H1 (cell line): ENCODE measurements at regions not wholly inside any gene's neighbourhood (a gene's known extent, or its start where the extent isn't known, plus 50 kb on each side); places are given as distances from the start of the nearest gene placed in this dataset.

Experiments
- CTCF ChIA-PET: fragments of 300-600 bp; sonication (Branson Sonifier 250); formaldehyde crosslinking; loops from one replicate; lab custom pipeline; 2021; ENCODE audit not compliant: partially characterized antibody; lab: Charles Lee
- POLR2A ChIA-PET: fragments of 300-600 bp; sonication (Branson Sonifier 250); formaldehyde crosslinking; loops from one replicate; lab custom pipeline; 2021; ENCODE audit warnings: inconsistent platforms; ENCODE audit not compliant: partially characterized antibody; lab: Charles Lee
- DNase-seq, 2 experiments: peaks; one replicate each; pipeline versions ENCODE4 v3.0.0 to v3.0.0-alpha.2; 2010 to 2022; ENCODE audit warnings: low spot score in 2 of 2, low read depth in 1 of 2, mixed read lengths in 1 of 2
- FAIRE-seq: peaks from 2 replicates; lab custom pipeline; 2011; peaks lifted over from hg19 to GRCh38; lab: Jason Lieb, UNC
- H2AFZ ChIP-seq: 2 replicates; pipeline ENCODE4 v1.8.1; 2012; ENCODE audit warnings: low read length, inconsistent platforms
- H2AK5ac ChIP-seq: 2 replicates; pipeline ENCODE4 v1.6.1; 2013; ENCODE audit warnings: low read depth, low read length
- H2BK120ac ChIP-seq: replicated peaks from 2 replicates; pipeline ENCODE3; 2013; ENCODE audit warnings: low read depth, low read length, inconsistent platforms
- H2BK12ac ChIP-seq: 2 replicates; pipeline ENCODE4 v1.6.1; 2013; ENCODE audit warnings: low read depth, low read length
- H2BK15ac ChIP-seq: 2 replicates; pipeline ENCODE4 v1.6.1; 2013; ENCODE audit warnings: low read length
- H2BK20ac ChIP-seq: 2 replicates; pipeline ENCODE4 v1.6.1; 2013; ENCODE audit warnings: low read length
- H2BK5ac ChIP-seq: 2 replicates; pipeline ENCODE4 v1.6.1; 2013; ENCODE audit warnings: low read depth, low read length
- H3K14ac ChIP-seq: 2 replicates; pipeline ENCODE4 v1.6.1; 2013; ENCODE audit warnings: inconsistent platforms; ENCODE audit not compliant: insufficient read length
- H3K18ac ChIP-seq: 2 replicates; pipeline ENCODE4 v1.6.1; 2013; ENCODE audit warnings: low read length; ENCODE audit errors: extremely low read depth
- H3K23ac ChIP-seq: 2 replicates; pipeline ENCODE4 v1.6.1; 2013; ENCODE audit warnings: inconsistent platforms; ENCODE audit not compliant: insufficient read length
- H3K23me2 ChIP-seq: 2 replicates; pipeline ENCODE4 v1.6.1; 2013; ENCODE audit warnings: low read depth, low read length
- H3K27ac ChIP-seq: 2 replicates; pipeline ENCODE4 v1.6.1; 2011; ENCODE audit warnings: low read depth, low read length, inconsistent platforms
- H3K27me3 ChIP-seq, 4 experiments: replicated peaks in 1 of 4; 1 replicate in 1 of 4; 2 replicates in 3 of 4; pipeline versions ENCODE4 v1.6.1 to v1.8.1; 2011 to 2013; ENCODE audit warnings: low read length in 3 of 4, mild to moderate bottlenecking in 3 of 4, inconsistent platforms in 2 of 4, mixed read lengths in 2 of 4, moderate library complexity in 1 of 4; ENCODE audit not compliant: control insufficient read depth in 3 of 4, insufficient read depth in 3 of 4; ENCODE audit errors: extremely low read depth in 1 of 4
- H3K36me3 ChIP-seq, 4 experiments: 2 replicates each; pipeline versions ENCODE4 v1.6.1 to v1.8.1; 2011 to 2013; ENCODE audit warnings: mild to moderate bottlenecking in 4 of 4, low read length in 3 of 4, moderate library complexity in 2 of 4, control low read depth in 1 of 4, inconsistent platforms in 1 of 4; ENCODE audit not compliant: insufficient read depth in 4 of 4, control insufficient read depth in 2 of 4
- H3K4ac ChIP-seq: replicated peaks from 2 replicates; pipeline ENCODE3; 2013; ENCODE audit warnings: low read length, low read depth, mixed read lengths, inconsistent platforms; ENCODE audit not compliant: insufficient read length
- H3K4me1 ChIP-seq, 4 experiments: replicated peaks in 1 of 4; 1 replicate in 1 of 4; 2 replicates in 3 of 4; pipeline versions ENCODE4 v1.6.1 to v1.8.1; 2011 to 2013; ENCODE audit warnings: low read length in 3 of 4, inconsistent platforms in 2 of 4, mixed read lengths in 1 of 4; ENCODE audit not compliant: insufficient read depth in 4 of 4, control insufficient read depth in 3 of 4
- H3K4me2 ChIP-seq, 2 experiments: 2 replicates each; pipeline versions ENCODE4 v1.6.1 to v1.8.1; 2011 to 2013; ENCODE audit warnings: low read depth in 2 of 2, low read length in 2 of 2, control low read depth in 1 of 2, inconsistent platforms in 1 of 2, mild to moderate bottlenecking in 1 of 2; ENCODE audit not compliant: insufficient read depth in 1 of 2
- H3K4me3 ChIP-seq, 4 experiments: fragments of 200-600, 300-600 bp in 1 of 4; sonication (generic), shearing (Covaris generic), sonication (Bioruptor Twin) in 1 of 4; 2 replicates each; pipeline versions ENCODE4 v1.5.1 to v1.8.1; 2011 to 2016; ENCODE audit warnings: low read length in 4 of 4, low read depth in 3 of 4, control low read depth in 2 of 4, inconsistent platforms in 2 of 4, mild to moderate bottlenecking in 2 of 4, mixed read lengths in 1 of 4, moderate library complexity in 1 of 4; ENCODE audit not compliant: insufficient read depth in 2 of 4; ENCODE audit errors: extremely low read depth in 1 of 4
- H3K56ac ChIP-seq: replicated peaks from 2 replicates; pipeline ENCODE3; 2013; ENCODE audit warnings: low read depth, mild to moderate bottlenecking, mixed read lengths, low read length, inconsistent platforms; ENCODE audit not compliant: insufficient read length
- H3K79me1 ChIP-seq: 2 replicates; pipeline ENCODE4 v1.6.1; 2013; ENCODE audit warnings: low read depth, low read length, control low read depth
- H3K79me2 ChIP-seq, 2 experiments: 2 replicates each; pipeline versions ENCODE4 v1.6.1 to v1.8.1; 2012 to 2013; ENCODE audit warnings: low read length in 2 of 2, mild to moderate bottlenecking in 2 of 2, inconsistent platforms in 1 of 2; ENCODE audit not compliant: insufficient read depth in 2 of 2, control insufficient read depth in 1 of 2
- H3K9ac ChIP-seq, 4 experiments: replicated peaks in 1 of 4; 1 replicate in 1 of 4; 2 replicates in 3 of 4; pipeline versions ENCODE4 v1.6.1 to v1.8.1; 2011 to 2013; ENCODE audit warnings: low read depth in 3 of 4, low read length in 3 of 4, control low read depth in 2 of 4, mild to moderate bottlenecking in 2 of 4, moderate library complexity in 2 of 4, inconsistent platforms in 1 of 4; ENCODE audit errors: extremely low read depth in 1 of 4
- H3K9me3 ChIP-seq, 2 experiments: 2 replicates each; pipeline versions ENCODE4 v1.6.1 to v1.8.1; 2012 to 2013; ENCODE audit warnings: mild to moderate bottlenecking in 2 of 2, moderate library complexity in 2 of 2, control low read depth in 1 of 2, inconsistent platforms in 1 of 2, low read depth in 1 of 2, low read length in 1 of 2, mixed read lengths in 1 of 2; ENCODE audit not compliant: insufficient read depth in 2 of 2
- H4K20me1 ChIP-seq, 2 experiments: replicated peaks in 1 of 2; 2 replicates each; pipeline versions ENCODE3 to v1.8.1; 2011 to 2013; ENCODE audit warnings: inconsistent platforms in 2 of 2, low read length in 2 of 2, mild to moderate bottlenecking in 1 of 2; ENCODE audit not compliant: insufficient read depth in 2 of 2, control insufficient read depth in 1 of 2
- H4K5ac ChIP-seq: 2 replicates; pipeline ENCODE4 v1.6.1; 2013; ENCODE audit warnings: low read length, low read depth, mixed read lengths, inconsistent platforms; ENCODE audit not compliant: insufficient read length
- H4K8ac ChIP-seq: 2 replicates; pipeline ENCODE4 v1.8.0; 2013; ENCODE audit warnings: mild to moderate bottlenecking, moderate library complexity, low read length, inconsistent platforms; ENCODE audit not compliant: insufficient read depth; ENCODE audit errors: extremely low read depth
- H4K91ac ChIP-seq: replicated peaks from 2 replicates; pipeline ENCODE3; 2013; ENCODE audit warnings: low read length, mixed read lengths, inconsistent platforms; ENCODE audit not compliant: insufficient read length
- ASH2L ChIP-seq: fragments of 200-600, 300-600 bp; sonication (generic); IDR thresholded peaks from one replicate; pipeline ENCODE4 v1.7.1; 2017; ENCODE audit warnings: low read length
- RNF2 ChIP-seq: fragments of 200-900, 300-1000 bp; sonication (generic); IDR thresholded peaks from 2 replicates; pipeline ENCODE4 v1.7.1; 2016; ENCODE audit warnings: borderline replicate concordance, low read depth, mild to moderate bottlenecking, antibody characterized with exemption, low read length; ENCODE audit not compliant: poor library complexity, severe bottlenecking; ENCODE audit errors: missing control alignments
- SIN3A ChIP-seq, 2 experiments: IDR thresholded peaks in 1 of 2; conservative IDR thresholded peaks in 1 of 2; 2 replicates each; pipeline ENCODE4 v1.6.1; 2011 to 2012; ENCODE audit warnings: low read length in 2 of 2, improper control_type of control experiment in 1 of 2, low read depth in 1 of 2, mild to moderate bottlenecking in 1 of 2
- SP1 ChIP-seq: IDR thresholded peaks from 2 replicates; pipeline ENCODE4 v1.6.1; 2011; ENCODE audit warnings: low read depth, low read length
- TBP ChIP-seq: IDR thresholded peaks from 2 replicates; pipeline ENCODE4 v1.6.1; 2011; ENCODE audit warnings: low read depth, low read length, improper control_type of control experiment
- WGBS, 2 experiments: shearing (Covaris generic) in 1 of 2; methylation state at CpG; one replicate each; pipeline versions ENCODE4 v1.1.6 to v1.1.7; 2013 to 2015; ENCODE audit warnings: low lambda C conversion rate in 2 of 2, mixed read lengths in 2 of 2, inconsistent platforms in 1 of 2, low coverage in 1 of 2, missing lambda C conversion rate in 1 of 2; ENCODE audit not compliant: insufficient replicate concordance in 2 of 2, insufficient coverage in 1 of 2, insufficient read length in 1 of 2; ENCODE audit errors: extremely low coverage in 1 of 2, missing lambda C conversion rate in 1 of 2; 5-methylcytosine and 5-hydroxymethylcytosine counted together

GRCh38 chr4:137446071-137446470 lies 86.2 kb downstream of the PCDH18 start:
- no peak overlapping the region for H3K9ac ChIP-seq
- H2AFZ ChIP-seq, result no peak overlapping the region
- H3K79me1 ChIP-seq, result no peaks in the 10 kb centered on the region
- H3K27ac ChIP-seq, result no peak overlapping the region
- H3K36me3 ChIP-seq, result no peaks in the 10 kb centered on the region
- no peaks in the 10 kb centered on the region for H3K79me2 ChIP-seq
- H3K4me1 ChIP-seq, result peaks cover 0 to 8% (median 1%) of the 10 kb centered on the region in 4 experiments; a peak in 2 of 7 replicates
- no peak overlapping the region for H4K5ac ChIP-seq
- DNase-seq (no peak), FAIRE-seq (no peak)
- no peak overlapping the region for H3K4me2 ChIP-seq
- H2AK5ac ChIP-seq, result no peak overlapping the region
- no peak overlapping the region for H4K91ac ChIP-seq
- H3K18ac ChIP-seq, result no peak overlapping the region
- no peaks in the 10 kb centered on the region for H3K23me2 ChIP-seq
- no peak overlapping the region for H2BK15ac ChIP-seq
- CTCF ChIA-PET, result interaction anchor here (1.5 kb wide), 1 partner anchor 10 kb away, joined by 3 read pairs; no protein-coding TSS in a partner anchor
- no peak overlapping the region for H3K4ac ChIP-seq
- H2BK20ac ChIP-seq, result no peak overlapping the region
- H4K20me1 ChIP-seq, result no peaks in the 10 kb centered on the region
- no peaks in the 10 kb centered on the region for H3K27me3 ChIP-seq
- H2BK5ac ChIP-seq, result no peak overlapping the region
- no peak overlapping the region for H3K4me3 ChIP-seq
- POLR2A ChIA-PET, result interaction anchor here (0.6 kb wide), 1 partner anchor 259 kb away, joined by 3 read pairs; no protein-coding TSS in a partner anchor
- H3K56ac ChIP-seq, result no peak overlapping the region
- no peaks in the 10 kb centered on the region for H3K9me3 ChIP-seq
- H2BK120ac ChIP-seq, result no peak overlapping the region
- no peak overlapping the region for H3K23ac ChIP-seq
- H3K14ac ChIP-seq, result no peak overlapping the region
- TF ChIP-seq ASH2L, result no peak
- TF ChIP-seq SP1, result no peak
- no peak for TF ChIP-seq SIN3A (conservative IDR thresholded peaks at IDR 0.05 in 1 of 2, IDR thresholded peaks at IDR 0.05 in 1 of 2; ENCODE audit: low read depth in 1 of 2, low read length in 2 of 2)
- no peak for TF ChIP-seq TBP
- TF ChIP-seq RNF2, result no peak
- 83% methylated on average over 2 of the region's 2 CpGs; no CpG with 5 or more reads in 1 of the 2 experiments for WGBS, 2 experiments
- H2BK12ac ChIP-seq, result no peak overlapping the region
- H4K8ac ChIP-seq, result no peak overlapping the region
